Parathyroid adenoma (tissue), 2 donors: ENCODE measurements at regions not wholly inside any gene's neighbourhood (a gene's known extent, or its start where the extent isn't known, plus 50 kb on each side); places are given as distances from the start of the nearest gene placed in this dataset.

Experiments
- H2AFZ ChIP-seq: fragments of 300-600 bp; sonication (generic); one replicate; pipeline ENCODE4 v1.7.0; 2017; ENCODE audit warnings: antibody characterized with exemption, mild to moderate bottlenecking
- H3K27ac ChIP-seq: fragments of 300-600 bp; sonication (generic); one replicate; pipeline ENCODE4 v1.7.0; 2017
- H3K27me3 ChIP-seq: fragments of 300-600 bp; sonication (generic); one replicate; pipeline ENCODE4 v1.7.0; 2017; ENCODE audit warnings: low read length; ENCODE audit not compliant: control insufficient read depth, insufficient read depth
- H3K36me3 ChIP-seq: fragments of 300-600 bp; sonication (generic); one replicate; pipeline ENCODE4 v1.7.0; 2017; ENCODE audit warnings: low read length; ENCODE audit not compliant: control insufficient read depth, insufficient read depth
- H3K4me1 ChIP-seq: fragments of 300-600 bp; sonication (generic); one replicate; pipeline ENCODE4 v1.7.0; 2017; ENCODE audit warnings: control low read depth
- H3K4me2 ChIP-seq: fragments of 300-600 bp; sonication (generic); one replicate; pipeline ENCODE4 v1.7.0; 2017; ENCODE audit warnings: low read length
- H3K4me3 ChIP-seq: fragments of 300-600 bp; sonication (generic); one replicate; pipeline ENCODE4 v1.7.0; 2017; ENCODE audit warnings: low read depth, low read length
- H3K79me2 ChIP-seq: fragments of 300-600 bp; sonication (generic); one replicate; pipeline ENCODE4 v1.7.0; 2017; ENCODE audit warnings: control low read depth
- H3K9ac ChIP-seq: fragments of 300-600 bp; sonication (generic); one replicate; pipeline ENCODE4 v1.7.0; 2017; ENCODE audit warnings: mild to moderate bottlenecking
- H3K9me3 ChIP-seq: fragments of 300-600 bp; sonication (generic); one replicate; pipeline ENCODE4 v1.7.0; 2017; ENCODE audit warnings: low read length; ENCODE audit not compliant: control insufficient read depth
- CTCF ChIP-seq: fragments of 300-600 bp; sonication (generic); IDR thresholded peaks from one replicate; pipeline ENCODE4 v1.7.0; 2017; ENCODE audit warnings: antibody characterized with exemption, mild to moderate bottlenecking
- donor health status: primary hyperparathyroidism.

GRCh38 chr5:143488381-143488780 is 84.9 kb upstream of the NR3C1 start:
- no peak overlapping the region for H3K9ac ChIP-seq
- no peak overlapping the region for H2AFZ ChIP-seq
- H3K4me3 ChIP-seq: no peak overlapping the region
- H3K4me2 ChIP-seq: no peak overlapping the region
- H3K27me3 ChIP-seq: no peaks in the 10 kb centered on the region
- H3K4me1 ChIP-seq: no peaks in the 10 kb centered on the region
- no peak for TF ChIP-seq CTCF
- H3K36me3 ChIP-seq: no peaks in the 10 kb centered on the region
- H3K27ac ChIP-seq: no peak overlapping the region
- no peaks in the 10 kb centered on the region for H3K9me3 ChIP-seq
- H3K79me2 ChIP-seq: no peaks in the 10 kb centered on the region

GRCh38 chr5:143484601-143485000 is 81.1 kb upstream of the NR3C1 start:
- Histone ChIP-seq H3K4me2 (no peak overlapping the region), H3K27ac (no peak overlapping the region), H3K4me3 (no peak overlapping the region), H3K4me1 (no peaks in the 10 kb centered on the region), H2AFZ (no peak overlapping the region), H3K79me2 (no peaks in the 10 kb centered on the region), H3K27me3 (no peaks in the 10 kb centered on the region), H3K36me3 (no peaks in the 10 kb centered on the region), H3K9me3 (no peaks in the 10 kb centered on the region), H3K9ac (no peak overlapping the region)
- no peak for TF ChIP-seq CTCF

GRCh38 chr5:143481697-143482531 is 78.4 kb upstream of the NR3C1 start:
- Histone ChIP-seq H3K9ac (no peak overlapping the region), H3K9me3 (no peaks in the 10 kb centered on the region), H3K4me3 (no peak overlapping the region), H3K79me2 (no peaks in the 10 kb centered on the region), H3K27me3 (no peaks in the 10 kb centered on the region), H3K4me2 (no peak overlapping the region), H2AFZ (no peak overlapping the region), H3K4me1 (no peaks in the 10 kb centered on the region), H3K27ac (no peak overlapping the region), H3K36me3 (no peaks in the 10 kb centered on the region)
- no peak for TF ChIP-seq CTCF

GRCh38 chr5:143480001-143480400 is 76.5 kb upstream of the NR3C1 start:
- Histone ChIP-seq H3K79me2 (no peaks in the 10 kb centered on the region), H3K27me3 (no peaks in the 10 kb centered on the region), H3K4me1 (no peaks in the 10 kb centered on the region), H3K4me3 (no peak overlapping the region), H3K9ac (no peak overlapping the region), H3K9me3 (no peaks in the 10 kb centered on the region), H2AFZ (no peak overlapping the region), H3K27ac (no peak overlapping the region), H3K4me2 (no peak overlapping the region), H3K36me3 (no peaks in the 10 kb centered on the region)
- no peak for TF ChIP-seq CTCF

- no peaks in the 10 kb centered on the region for H3K27me3 ChIP-seq
- H3K4me2 ChIP-seq: no peak overlapping the region
- TF ChIP-seq CTCF: no peak
- H3K27ac ChIP-seq: no peak overlapping the region
- no peaks in the 10 kb centered on the region for H3K79me2 ChIP-seq
- no peaks in the 10 kb centered on the region for H3K36me3 ChIP-seq
- no peaks in the 10 kb centered on the region for H3K4me1 ChIP-seq
- no peak overlapping the region for H2AFZ ChIP-seq
- H3K4me3 ChIP-seq: no peak overlapping the region
- H3K9me3 ChIP-seq: no peaks in the 10 kb centered on the region
- no peak overlapping the region for H3K9ac ChIP-seq
These were observed 75.9 kb upstream of the NR3C1 start for GRCh38 chr5:143479394-143479793.
